HepG2 (cell line): ENCODE measurements at regions not wholly inside any gene's neighbourhood (a gene's known extent, or its start where the extent isn't known, plus 50 kb on each side); places are given as distances from the start of the nearest gene placed in this dataset.
A peak's percentile ranks its signal among the peaks of the same experiment; 100 is the strongest.

Experiments
- ELF4 ChIP-seq: sonication (generic); formaldehyde crosslinking; IDR thresholded peaks from 2 replicates; pipeline ENCODE4 v1.5.0; 2020; ENCODE audit warnings: missing genetic modification reagents, mild to moderate bottlenecking, moderate library complexity, borderline replicate concordance
- FOXO4 ChIP-seq: sonication (generic); formaldehyde crosslinking; conservative IDR thresholded peaks from 2 replicates; pipeline ENCODE4 v1.8.1; 2023; ENCODE audit warnings: missing genetic modification reagents
- GPBP1L1 ChIP-seq: sonication (generic); formaldehyde crosslinking; IDR thresholded peaks from 2 replicates; pipeline ENCODE4 v1.5.0; 2020; ENCODE audit warnings: mild to moderate bottlenecking, missing genetic modification reagents
- HNF4G ChIP-seq, 2 experiments: sonication (generic) in 1 of 2; formaldehyde crosslinking in 1 of 2; IDR thresholded peaks; 2 replicates each; pipeline versions ENCODE4 v1.4.0 to v1.6.1; 2011 to 2020; ENCODE audit warnings: borderline replicate concordance in 2 of 2, low read depth in 2 of 2, mild to moderate bottlenecking in 2 of 2, low read length in 1 of 2, missing genetic modification reagents in 1 of 2, moderate library complexity in 1 of 2
- HNRNPL ChIP-seq: fragments of 200-400 bp; formaldehyde crosslinking; IDR thresholded peaks from 2 replicates; pipeline ENCODE4 v1.6.1; 2017; ENCODE audit warnings: mild to moderate bottlenecking, low read depth, low read length
- IKZF4 ChIP-seq: sonication (generic); formaldehyde crosslinking; IDR thresholded peaks from 2 replicates; pipeline ENCODE4 v1.5.1; 2020; ENCODE audit warnings: borderline replicate concordance, mild to moderate bottlenecking, low read depth, missing genetic modification reagents; ENCODE audit errors: not compliant biosample characterization
- KLF11 ChIP-seq: IDR thresholded peaks from 2 replicates; pipeline ENCODE4 v1.6.1; 2016; ENCODE audit warnings: missing compliant biosample characterization
- MBD4 ChIP-seq: IDR thresholded peaks from 2 replicates; pipeline ENCODE4 v1.6.1; 2012; ENCODE audit warnings: low read length, inconsistent platforms, borderline replicate concordance
- MIXL1 ChIP-seq: IDR thresholded peaks from 2 replicates; pipeline ENCODE4 v1.6.1; 2016
- MYC ChIP-seq: sonication (generic); formaldehyde crosslinking; IDR thresholded peaks from 2 replicates; pipeline ENCODE4 v1.9.0; 2021; ENCODE audit warnings: missing genetic modification reagents, borderline replicate concordance
- PLSCR1 ChIP-seq: sonication (generic); formaldehyde crosslinking; IDR thresholded peaks from 2 replicates; pipeline ENCODE4 v1.5.0; 2020; ENCODE audit warnings: missing genetic modification reagents, mild to moderate bottlenecking, borderline replicate concordance
- SETDB1 ChIP-seq: sonication (generic); formaldehyde crosslinking; IDR thresholded peaks from 2 replicates; pipeline ENCODE4 v1.5.1; 2020; ENCODE audit warnings: missing genetic modification reagents, mild to moderate bottlenecking, borderline replicate concordance
- SNRNP70 ChIP-seq: fragments of 200-400 bp; formaldehyde crosslinking; IDR thresholded peaks from 2 replicates; pipeline ENCODE4 v1.6.1; 2017; ENCODE audit warnings: mild to moderate bottlenecking, low read depth, low read length, moderate library complexity
- TOPORS ChIP-seq: sonication (generic); formaldehyde crosslinking; IDR thresholded peaks from 2 replicates; pipeline ENCODE4 v1.8.0; 2023; ENCODE audit warnings: mild to moderate bottlenecking, missing genetic modification reagents
- ZFP36L1 ChIP-seq: sonication (generic); formaldehyde crosslinking; IDR thresholded peaks from 2 replicates; pipeline ENCODE4 v1.8.0; 2022; ENCODE audit warnings: mild to moderate bottlenecking, missing genetic modification reagents, moderate library complexity
- ZFYVE20 ChIP-seq: sonication (generic); formaldehyde crosslinking; IDR thresholded peaks from 2 replicates; pipeline ENCODE4 v1.8.0; 2023; ENCODE audit warnings: low read depth, mild to moderate bottlenecking, moderate library complexity, missing genetic modification reagents, borderline replicate concordance
- ZNF362 ChIP-seq: sonication (generic); formaldehyde crosslinking; IDR thresholded peaks from 2 replicates; pipeline ENCODE4 v1.4.0; 2020; ENCODE audit warnings: missing genetic modification reagents, mild to moderate bottlenecking, borderline replicate concordance
- ZNF687 ChIP-seq: sonication (generic); formaldehyde crosslinking; IDR thresholded peaks from 2 replicates; pipeline ENCODE4 v1.5.1; 2020; ENCODE audit warnings: mild to moderate bottlenecking, missing genetic modification reagents, moderate library complexity
- ZNF720 ChIP-seq: sonication (generic); formaldehyde crosslinking; IDR thresholded peaks from 2 replicates; pipeline ENCODE4 v1.4.0; 2020; ENCODE audit warnings: missing genetic modification reagents

GRCh38 chr1:213821175-213821942 lies 166.4 kb upstream of the PROX1 start (continued):
- no peak for TF ChIP-seq ZNF687
- no peak for TF ChIP-seq ZFYVE20 (CRISPR knock-in tag)
- no peak; the same call in 1 of the 2 replicates for TF ChIP-seq KLF11 (CRISPR knock-in tag)
- no peak for TF ChIP-seq MYC (CRISPR knock-in tag)
- no peak for TF ChIP-seq SETDB1 (CRISPR knock-in tag)
- TF ChIP-seq ZNF720, result no peak
- no peak for TF ChIP-seq FOXO4 (CRISPR knock-in tag)
- no peak for TF ChIP-seq HNRNPL
- TF ChIP-seq ZFP36L1, result no peak
- TF ChIP-seq HNF4G (IDR thresholded peaks at IDR 0.05; ENCODE audit: borderline replicate concordance, low read depth, low read length), result 0 out of 2 replicates have a peak, but pooled peaks have one; percentile 18
- 0 out of 2 replicates have a peak, but pooled peaks have one; percentile 30 for TF ChIP-seq HNF4G (CRISPR knock-in tag; IDR thresholded peaks at IDR 0.05; ENCODE audit: borderline replicate concordance, low read depth)
- no peak for TF ChIP-seq GPBP1L1 (CRISPR knock-in tag)
- peak; percentile 34 for TF ChIP-seq IKZF4 (CRISPR knock-in tag)
- TF ChIP-seq MIXL1 (CRISPR knock-in tag), result no peak
- no peak for TF ChIP-seq SNRNP70
- TF ChIP-seq ZNF362 (CRISPR knock-in tag), result no peak
- TF ChIP-seq PLSCR1, result no peak
- 0 out of 2 replicates have a peak, but pooled peaks have one; percentile 58 for TF ChIP-seq MBD4
- no peak for TF ChIP-seq ELF4 (CRISPR knock-in tag)
- no peak for TF ChIP-seq TOPORS (CRISPR knock-in tag)
